ENCODE measurements at regions not wholly inside any gene's neighbourhood (a gene's known extent, or its start where the extent isn't known, plus 50 kb on each side); places are given as distances from the start of the nearest gene placed in this dataset.

DNA sequence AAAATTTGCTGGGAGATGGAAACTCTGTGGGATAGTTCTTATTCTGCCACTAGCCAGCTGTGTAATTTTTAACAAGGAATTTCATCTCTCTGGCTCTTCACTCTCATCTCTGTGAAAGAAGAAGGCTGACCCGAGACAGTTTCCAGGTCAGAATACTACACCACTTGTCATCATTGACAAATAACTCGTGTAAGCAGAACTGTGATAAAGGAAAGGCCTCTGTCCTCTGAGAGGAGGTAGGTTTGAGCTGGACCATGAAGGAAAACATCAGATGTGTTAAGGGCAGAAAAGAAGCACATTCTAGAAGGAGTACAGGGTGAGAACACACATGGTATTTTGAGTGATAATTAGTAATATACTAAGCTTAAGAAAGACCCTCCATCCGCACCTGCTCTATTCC lies 211.4 kb upstream of the DDX18 start:
- TF ChIP-seq TAF1 (IDR thresholded peaks at IDR 0.05; ENCODE audit: borderline replicate concordance, insufficient read depth, low read length) (no peak), POLR2AphosphoS5 (IDR thresholded peaks at IDR 0.05; ENCODE audit: low read depth, low read length) (no peak)
- TF ChIP-seq, protein P1, sequence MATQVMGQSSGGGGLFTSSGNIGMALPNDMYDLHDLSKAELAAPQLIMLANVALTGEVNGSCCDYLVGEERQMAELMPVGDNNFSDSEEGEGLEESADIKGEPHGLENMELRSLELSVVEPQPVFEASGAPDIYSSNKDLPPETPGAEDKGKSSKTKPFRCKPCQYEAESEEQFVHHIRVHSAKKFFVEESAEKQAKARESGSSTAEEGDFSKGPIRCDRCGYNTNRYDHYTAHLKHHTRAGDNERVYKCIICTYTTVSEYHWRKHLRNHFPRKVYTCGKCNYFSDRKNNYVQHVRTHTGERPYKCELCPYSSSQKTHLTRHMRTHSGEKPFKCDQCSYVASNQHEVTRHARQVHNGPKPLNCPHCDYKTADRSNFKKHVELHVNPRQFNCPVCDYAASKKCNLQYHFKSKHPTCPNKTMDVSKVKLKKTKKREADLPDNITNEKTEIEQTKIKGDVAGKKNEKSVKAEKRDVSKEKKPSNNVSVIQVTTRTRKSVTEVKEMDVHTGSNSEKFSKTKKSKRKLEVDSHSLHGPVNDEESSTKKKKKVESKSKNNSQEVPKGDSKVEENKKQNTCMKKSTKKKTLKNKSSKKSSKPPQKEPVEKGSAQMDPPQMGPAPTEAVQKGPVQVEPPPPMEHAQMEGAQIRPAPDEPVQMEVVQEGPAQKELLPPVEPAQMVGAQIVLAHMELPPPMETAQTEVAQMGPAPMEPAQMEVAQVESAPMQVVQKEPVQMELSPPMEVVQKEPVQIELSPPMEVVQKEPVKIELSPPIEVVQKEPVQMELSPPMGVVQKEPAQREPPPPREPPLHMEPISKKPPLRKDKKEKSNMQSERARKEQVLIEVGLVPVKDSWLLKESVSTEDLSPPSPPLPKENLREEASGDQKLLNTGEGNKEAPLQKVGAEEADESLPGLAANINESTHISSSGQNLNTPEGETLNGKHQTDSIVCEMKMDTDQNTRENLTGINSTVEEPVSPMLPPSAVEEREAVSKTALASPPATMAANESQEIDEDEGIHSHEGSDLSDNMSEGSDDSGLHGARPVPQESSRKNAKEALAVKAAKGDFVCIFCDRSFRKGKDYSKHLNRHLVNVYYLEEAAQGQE (IDR thresholded peaks at IDR 0.05; ENCODE audit: insufficient read depth in 1 of 2, low read depth in 2 of 2, low read length in 2 of 2), result no peak

Measured in PFSK-1 (cell line).